IMR-90 (cell line): ENCODE measurements at regions not wholly inside any gene's neighbourhood (a gene's known extent, or its start where the extent isn't known, plus 50 kb on each side); places are given as distances from the start of the nearest gene placed in this dataset.

Experiments used
- ATAC-seq: fragments of 200-7000 bp; cut with Tn5 transposase; 2 replicates; pipeline ENCODE4 v1.9.1; 2020; ENCODE audit warnings: low read depth, mild to moderate bottlenecking, moderate library complexity
- BruUV-seq: library from RNA; stranded (reverse); fragments of 400-500 nt; replicated peaks from 2 replicates; lab custom pipeline; 2021; lab: Mats Ljungman, UMichigan
- CTCF ChIA-PET: fragments of 300-600 bp; formaldehyde crosslinking; extraction: SDS; loops from one replicate; lab custom pipeline; 2021; ENCODE audit warnings: antibody characterized with exemption; lab: Yijun Ruan, JAX
- POLR2A ChIA-PET: fragments of 300-600 bp; sonication (Branson Sonifier 250); formaldehyde crosslinking; loops from one replicate; lab custom pipeline; 2022; ENCODE audit warnings: antibody characterized with exemption; ENCODE audit not compliant: unreplicated experiment; lab: Charles Lee
- DNase-seq: peaks from one replicate; pipeline ENCODE4 v3.0.0; 2013
- H2AFZ ChIP-seq: replicated peaks from 2 replicates; pipeline ENCODE3; 2013; ENCODE audit warnings: low read length, mild to moderate bottlenecking; ENCODE audit not compliant: poor library complexity
- H2AK5ac ChIP-seq: 2 replicates; pipeline ENCODE4 v1.6.1; 2013; ENCODE audit warnings: low read depth, low read length, inconsistent platforms
- H2AK9ac ChIP-seq: replicated peaks from 2 replicates; pipeline ENCODE3; 2013; ENCODE audit warnings: mild to moderate bottlenecking, low read depth, low read length, moderate library complexity; ENCODE audit not compliant: poor library complexity
- H2BK120ac ChIP-seq: 2 replicates; pipeline ENCODE4 v1.6.1; 2013; ENCODE audit warnings: low read depth, low read length, inconsistent platforms
- H2BK15ac ChIP-seq: 3 replicates; pipeline ENCODE4 v1.6.1; 2013; ENCODE audit warnings: low read depth, low read length, inconsistent platforms
- H2BK20ac ChIP-seq: 2 replicates; pipeline ENCODE4 v1.6.1; 2013; ENCODE audit warnings: low read depth, mild to moderate bottlenecking, inconsistent platforms, low read length, moderate library complexity
- H2BK5ac ChIP-seq: 2 replicates; pipeline ENCODE4 v1.6.1; 2013; ENCODE audit warnings: mild to moderate bottlenecking, low read depth, low read length, inconsistent platforms; ENCODE audit not compliant: poor library complexity, severe bottlenecking
- H3K14ac ChIP-seq: replicated peaks from 2 replicates; pipeline ENCODE4 v1.6.1; 2013; ENCODE audit warnings: low read depth, low read length, inconsistent platforms
- H3K18ac ChIP-seq: 2 replicates; pipeline ENCODE4 v1.6.1; 2013; ENCODE audit warnings: low read depth, low read length, control low read depth
- H3K23ac ChIP-seq: 2 replicates; pipeline ENCODE4 v1.6.1; 2013; ENCODE audit warnings: low read depth, low read length, inconsistent platforms
- H3K27ac ChIP-seq: 2 replicates; pipeline ENCODE4 v1.5.1; 2013; ENCODE audit warnings: mild to moderate bottlenecking, control low read depth, low read length; ENCODE audit not compliant: insufficient read depth
- H3K27me3 ChIP-seq: 2 replicates; pipeline ENCODE4 v1.6.1; 2013; ENCODE audit warnings: low read length; ENCODE audit not compliant: control insufficient read depth, insufficient read depth
- H3K36me3 ChIP-seq: 2 replicates; pipeline ENCODE4 v1.6.1; 2013; ENCODE audit warnings: low read length, mixed read lengths; ENCODE audit not compliant: control insufficient read depth, insufficient read depth
- H3K4ac ChIP-seq: 2 replicates; pipeline ENCODE4 v1.6.1; 2013; ENCODE audit warnings: low read depth, low read length, inconsistent platforms
- H3K4me1 ChIP-seq: 2 replicates; pipeline ENCODE4 v1.6.1; 2013; ENCODE audit warnings: low read length, mixed read lengths; ENCODE audit not compliant: control insufficient read depth, insufficient read depth
- H3K4me2 ChIP-seq: 2 replicates; pipeline ENCODE4 v1.6.1; 2013; ENCODE audit warnings: low read depth, mild to moderate bottlenecking, control low read depth, low read length, moderate library complexity
- H3K4me3 ChIP-seq: 2 replicates; pipeline ENCODE4 v1.5.1; 2013; ENCODE audit warnings: low read depth, mild to moderate bottlenecking, control low read depth, low read length, moderate library complexity; ENCODE audit not compliant: insufficient read depth
- H3K56ac ChIP-seq: 2 replicates; pipeline ENCODE4 v1.6.1; 2013; ENCODE audit warnings: low read length, inconsistent platforms; ENCODE audit not compliant: insufficient read depth; ENCODE audit errors: extremely low read depth
- H3K79me1 ChIP-seq, 2 experiments: 2 replicates each; pipeline ENCODE4 v1.6.1; 2013; ENCODE audit warnings: low read length in 2 of 2, inconsistent platforms in 1 of 2, low read depth in 1 of 2
- H3K9ac ChIP-seq: 2 replicates; pipeline ENCODE4 v1.6.1; 2013; ENCODE audit warnings: low read depth, low read length, control low read depth
- H3K9me1 ChIP-seq: 2 replicates; pipeline ENCODE4 v1.6.1; 2013; ENCODE audit warnings: low read length, inconsistent platforms; ENCODE audit not compliant: insufficient read depth
- H3K9me3 ChIP-seq: 2 replicates; pipeline ENCODE4 v1.6.1; 2013; ENCODE audit warnings: low read length; ENCODE audit not compliant: control insufficient read depth, insufficient read depth
- H4K20me1 ChIP-seq: 2 replicates; pipeline ENCODE4 v1.6.1; 2013; ENCODE audit warnings: low read length, inconsistent platforms; ENCODE audit not compliant: insufficient read depth
- H4K5ac ChIP-seq: 2 replicates; pipeline ENCODE4 v1.6.1; 2013; ENCODE audit warnings: mild to moderate bottlenecking, low read depth, low read length, control low read depth
- H4K8ac ChIP-seq, 2 experiments: 2 replicates each; pipeline ENCODE4 v1.6.1; 2013; ENCODE audit warnings: low read depth in 2 of 2, low read length in 2 of 2, control low read depth in 1 of 2, inconsistent platforms in 1 of 2
- H4K91ac ChIP-seq: 2 replicates; pipeline ENCODE4 v1.6.1; 2013; ENCODE audit warnings: low read depth, low read length, inconsistent platforms; ENCODE audit not compliant: insufficient read depth
- BHLHE40 ChIP-seq: fragments of 150-350 bp; IDR thresholded peaks from 2 replicates; pipeline ENCODE4 v1.6.1; 2016; ENCODE audit warnings: mild to moderate bottlenecking, low read depth, low read length
- CEBPB ChIP-seq: IDR thresholded peaks from 2 replicates; pipeline ENCODE4 v1.6.1; 2012; ENCODE audit warnings: low read depth, low read length, improper control_type of control experiment
- CHD1 ChIP-seq: IDR thresholded peaks from 2 replicates; pipeline ENCODE4 v1.6.1; 2012; ENCODE audit warnings: low read depth, low read length, improper control_type of control experiment
- MAFK ChIP-seq: IDR thresholded peaks from 2 replicates; pipeline ENCODE4 v1.6.1; 2012; ENCODE audit warnings: low read depth, low read length, improper control_type of control experiment
- MXI1 ChIP-seq: IDR thresholded peaks from 2 replicates; pipeline ENCODE4 v1.6.1; 2012; ENCODE audit warnings: low read depth, mild to moderate bottlenecking, low read length, moderate library complexity, borderline replicate concordance
- NFE2L2 ChIP-seq: fragments of 150-350 bp; IDR thresholded peaks from 2 replicates; pipeline ENCODE4 v1.6.1; 2016; ENCODE audit warnings: low read depth, mild to moderate bottlenecking, low read length
- RCOR1 ChIP-seq: IDR thresholded peaks from 2 replicates; pipeline ENCODE4 v1.6.1; 2012; ENCODE audit warnings: mild to moderate bottlenecking, low read length, improper control_type of control experiment; ENCODE audit not compliant: insufficient replicate concordance
- RFX5 ChIP-seq: IDR thresholded peaks from 2 replicates; pipeline ENCODE4 v1.8.0; 2012; ENCODE audit warnings: low read depth, mild to moderate bottlenecking, low read length, moderate library complexity
- SMC3 ChIP-seq: fragments of 150-350 bp; IDR thresholded peaks from 2 replicates; pipeline ENCODE4 v1.6.1; 2016; ENCODE audit warnings: low read depth, mild to moderate bottlenecking, antibody characterized with exemption, low read length, moderate library complexity
- WGBS, 2 experiments: methylation state at CpG; one replicate each; pipeline versions ENCODE4 v1.1.5 to v1.1.7; 2013; ENCODE audit warnings: missing lambda C conversion rate in 2 of 2; ENCODE audit not compliant: insufficient read length in 1 of 2; ENCODE audit errors: extremely low coverage in 2 of 2; 5-methylcytosine and 5-hydroxymethylcytosine counted together
- dilution Hi-C: fragments of 300-500 bp; cut with HindIII; formaldehyde crosslinking; loops from one replicate; pipeline ENCODE4 v1.14.3; 2018; ENCODE audit warnings: low sequenced_read_pairs; ENCODE audit not compliant: unreplicated experiment
- in situ Hi-C: fragments of 300-500 bp; cut with MboI; formaldehyde crosslinking; loops from 3 replicates; pipeline ENCODE4 v1.14.3; 2019; ENCODE audit warnings: low sequenced_read_pairs, inconsistent platforms, mixed read lengths
- intact Hi-C: fragments of 100-400 bp; cut with micrococcal nuclease; formaldehyde crosslinking; loops from 2 replicates; pipeline ENCODE4 v1.10.0; 2022
- TF ChIP-seq, protein P1 (sequence below): conservative IDR thresholded peaks from 2 replicates; pipeline ENCODE4 v1.5.1; 2012; ENCODE audit warnings: mild to moderate bottlenecking, low read depth, low read length, improper control_type of control experiment

DNA sequence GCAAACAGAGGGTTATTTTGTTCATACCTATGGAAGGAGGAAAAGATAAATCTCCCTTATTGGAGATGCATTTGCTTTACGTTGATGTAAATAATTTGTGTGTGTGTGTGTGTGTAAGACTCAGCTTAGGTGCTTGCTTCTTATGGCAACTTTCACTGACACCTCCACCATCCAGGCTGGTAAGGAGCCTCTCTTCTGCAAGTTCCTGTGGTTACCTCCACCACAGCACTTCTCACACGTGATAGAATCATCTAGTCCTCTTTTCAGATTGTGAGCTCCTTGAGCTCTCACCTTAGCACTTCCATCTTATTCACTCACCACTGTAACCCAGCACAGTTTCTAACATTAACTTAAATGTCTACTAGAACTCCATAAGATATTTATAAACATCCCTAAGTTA, 553.7 kb downstream of the FGF13 start:
- TF ChIP-seq MXI1 (no peak), BHLHE40 (no peak), NFE2L2 (no peak), RCOR1 (no peak), RFX5 (no peak), SMC3 (no peak), CHD1 (no peak), CEBPB (no peak), MAFK (no peak)
- TF ChIP-seq, protein P1, sequence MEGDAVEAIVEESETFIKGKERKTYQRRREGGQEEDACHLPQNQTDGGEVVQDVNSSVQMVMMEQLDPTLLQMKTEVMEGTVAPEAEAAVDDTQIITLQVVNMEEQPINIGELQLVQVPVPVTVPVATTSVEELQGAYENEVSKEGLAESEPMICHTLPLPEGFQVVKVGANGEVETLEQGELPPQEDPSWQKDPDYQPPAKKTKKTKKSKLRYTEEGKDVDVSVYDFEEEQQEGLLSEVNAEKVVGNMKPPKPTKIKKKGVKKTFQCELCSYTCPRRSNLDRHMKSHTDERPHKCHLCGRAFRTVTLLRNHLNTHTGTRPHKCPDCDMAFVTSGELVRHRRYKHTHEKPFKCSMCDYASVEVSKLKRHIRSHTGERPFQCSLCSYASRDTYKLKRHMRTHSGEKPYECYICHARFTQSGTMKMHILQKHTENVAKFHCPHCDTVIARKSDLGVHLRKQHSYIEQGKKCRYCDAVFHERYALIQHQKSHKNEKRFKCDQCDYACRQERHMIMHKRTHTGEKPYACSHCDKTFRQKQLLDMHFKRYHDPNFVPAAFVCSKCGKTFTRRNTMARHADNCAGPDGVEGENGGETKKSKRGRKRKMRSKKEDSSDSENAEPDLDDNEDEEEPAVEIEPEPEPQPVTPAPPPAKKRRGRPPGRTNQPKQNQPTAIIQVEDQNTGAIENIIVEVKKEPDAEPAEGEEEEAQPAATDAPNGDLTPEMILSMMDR: no peak
- Histone ChIP-seq H4K5ac (no peak overlapping the region), H3K18ac (no peak overlapping the region), H3K9me3 (no peaks in the 10 kb centered on the region), H3K9me1 (no peaks in the 10 kb centered on the region), H3K4me3 (no peak overlapping the region), H3K79me1 (no peaks in the 10 kb centered on the region), H2BK5ac (no peak overlapping the region), H3K14ac (no peak overlapping the region), H3K23ac (no peak overlapping the region), H3K36me3 (no peaks in the 10 kb centered on the region), H2BK20ac (no peak overlapping the region), H2AK5ac (no peak overlapping the region), H2BK120ac (no peak overlapping the region), H3K27me3 (no peaks in the 10 kb centered on the region), H3K4me1 (no peaks in the 10 kb centered on the region), H2BK15ac (no peak overlapping the region), H3K4me2 (no peak overlapping the region), H3K56ac (no peak overlapping the region), H3K27ac (no peak overlapping the region), H2AFZ (no peak overlapping the region), H4K91ac (no peak overlapping the region), H3K4ac (no peak overlapping the region), H4K8ac (no peak overlapping the region), H2AK9ac (no peak overlapping the region), H4K20me1 (no peaks in the 10 kb centered on the region), H3K9ac (no peak overlapping the region)
- WGBS, 2 experiments: no CpG with 5 or more reads among the region's 2 CpGs
- ATAC-seq (no peak), DNase-seq (no peak)
- intact Hi-C loops (no loop called here), in situ Hi-C loops (no loop called here), dilution Hi-C loops (no loop called here)
- no TSS peak for BruUV-seq
- ChIA-PET CTCF (no interaction called here), POLR2A (no interaction called here)
